ENCODE measurements at regions not wholly inside any gene's neighbourhood (a gene's known extent, or its start where the extent isn't known, plus 50 kb on each side); places are given as distances from the start of the nearest gene placed in this dataset.

DNA sequence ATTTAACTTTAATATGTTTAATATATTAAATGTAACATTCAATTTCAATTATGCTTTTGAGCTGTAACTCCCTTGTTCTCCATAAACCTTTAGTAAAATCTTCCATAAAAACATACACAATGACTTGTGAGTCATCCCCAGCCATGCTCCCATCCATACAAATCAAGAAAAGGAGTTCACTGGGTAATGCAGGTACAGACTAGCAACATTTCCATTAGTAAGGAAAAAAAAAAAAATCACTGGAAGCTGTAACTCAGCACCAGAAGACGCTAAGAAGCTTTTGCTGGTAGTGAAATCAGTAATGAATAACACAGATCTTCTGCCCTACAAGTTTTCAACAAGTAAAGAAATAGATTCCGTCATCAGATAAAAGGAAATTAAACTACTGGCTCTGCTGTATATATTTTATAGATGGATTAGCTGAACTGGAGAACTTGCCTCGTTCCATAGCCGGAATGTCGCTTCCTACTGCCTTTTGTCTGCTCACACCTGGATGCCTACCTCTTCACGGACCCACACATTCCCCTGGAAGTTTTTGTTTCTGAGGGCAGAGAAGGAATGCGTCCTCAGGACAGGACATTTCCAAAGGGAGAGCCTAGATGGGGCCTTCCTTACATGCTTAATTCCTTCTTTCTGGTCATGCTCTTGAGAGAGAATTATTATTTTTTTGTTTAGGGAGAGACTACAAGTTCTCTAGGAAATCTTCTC, 298.4 kb upstream of the ANKRD50 start:
- no peak for DNase-seq (ENCODE audit: extremely low read depth, insufficient read length)
- Histone ChIP-seq H3K27me3 (replicated peaks; ENCODE audit: control insufficient read depth, insufficient read depth, low read length) (no peaks in the 10 kb centered on the region), H3K36me3 (ENCODE audit: control insufficient read depth, insufficient read depth, low read length) (no peaks in the 10 kb centered on the region), H3K4me3 (replicated peaks; ENCODE audit: low read depth, low read length) (no peak overlapping the region)
- TF ChIP-seq, protein P1, sequence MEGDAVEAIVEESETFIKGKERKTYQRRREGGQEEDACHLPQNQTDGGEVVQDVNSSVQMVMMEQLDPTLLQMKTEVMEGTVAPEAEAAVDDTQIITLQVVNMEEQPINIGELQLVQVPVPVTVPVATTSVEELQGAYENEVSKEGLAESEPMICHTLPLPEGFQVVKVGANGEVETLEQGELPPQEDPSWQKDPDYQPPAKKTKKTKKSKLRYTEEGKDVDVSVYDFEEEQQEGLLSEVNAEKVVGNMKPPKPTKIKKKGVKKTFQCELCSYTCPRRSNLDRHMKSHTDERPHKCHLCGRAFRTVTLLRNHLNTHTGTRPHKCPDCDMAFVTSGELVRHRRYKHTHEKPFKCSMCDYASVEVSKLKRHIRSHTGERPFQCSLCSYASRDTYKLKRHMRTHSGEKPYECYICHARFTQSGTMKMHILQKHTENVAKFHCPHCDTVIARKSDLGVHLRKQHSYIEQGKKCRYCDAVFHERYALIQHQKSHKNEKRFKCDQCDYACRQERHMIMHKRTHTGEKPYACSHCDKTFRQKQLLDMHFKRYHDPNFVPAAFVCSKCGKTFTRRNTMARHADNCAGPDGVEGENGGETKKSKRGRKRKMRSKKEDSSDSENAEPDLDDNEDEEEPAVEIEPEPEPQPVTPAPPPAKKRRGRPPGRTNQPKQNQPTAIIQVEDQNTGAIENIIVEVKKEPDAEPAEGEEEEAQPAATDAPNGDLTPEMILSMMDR (IDR thresholded peaks at IDR 0.05; ENCODE audit: insufficient read depth, low read length, poor library complexity, severe bottlenecking): no peak

DNA sequence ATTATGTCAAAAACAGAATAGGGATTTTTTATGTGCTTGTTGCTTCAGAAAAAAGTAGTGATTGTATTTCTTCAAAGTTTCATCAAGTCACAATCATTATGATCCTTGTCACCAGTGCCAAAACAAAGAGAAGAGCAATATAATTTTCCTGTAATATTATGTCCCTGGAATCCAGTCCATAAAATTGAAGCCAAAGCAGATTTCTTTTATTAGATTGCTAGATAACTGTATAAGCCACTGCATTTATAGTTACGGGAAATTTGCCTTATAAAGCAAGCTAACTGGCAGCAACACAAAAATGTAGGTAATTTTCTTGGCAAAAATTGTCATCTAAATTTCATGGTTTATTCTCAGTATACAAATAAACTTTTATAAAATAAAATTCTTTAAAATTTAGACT, 296.1 kb upstream of the ANKRD50 start:
- no peaks in the 10 kb centered on the region for H3K27me3 ChIP-seq (replicated peaks; ENCODE audit: control insufficient read depth, insufficient read depth, low read length)
- DNase-seq (ENCODE audit: extremely low read depth, insufficient read length): no peak
- H3K36me3 ChIP-seq (ENCODE audit: control insufficient read depth, insufficient read depth, low read length): no peaks in the 10 kb centered on the region
- TF ChIP-seq, protein P1 (IDR thresholded peaks at IDR 0.05; ENCODE audit: insufficient read depth, low read length, poor library complexity, severe bottlenecking): no peak
- no peak overlapping the region for H3K4me3 ChIP-seq (replicated peaks; ENCODE audit: low read depth, low read length)

DNA sequence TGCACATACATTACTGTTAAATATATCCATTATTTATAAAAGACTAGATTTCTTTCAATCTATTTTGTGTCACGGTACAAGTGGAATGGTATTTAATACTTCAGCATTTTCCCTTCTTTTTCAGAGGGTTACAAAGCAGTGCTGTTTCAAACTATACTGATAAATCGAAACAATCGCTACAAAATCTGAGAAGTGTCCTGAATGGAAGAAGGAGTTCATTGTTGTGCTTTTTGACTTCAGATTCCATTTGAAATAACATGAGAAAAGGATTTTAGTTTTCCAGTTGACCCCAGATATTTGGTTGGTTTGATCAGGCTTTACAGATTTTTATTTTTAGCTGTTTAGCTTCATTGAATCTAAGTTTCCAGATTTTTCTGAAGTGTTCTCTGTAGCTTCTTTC, 292.1 kb upstream of the ANKRD50 start:
- H3K4me3 ChIP-seq (replicated peaks; ENCODE audit: low read depth, low read length): no peak overlapping the region
- DNase-seq (ENCODE audit: extremely low read depth, insufficient read length): no peak
- H3K27me3 ChIP-seq (replicated peaks; ENCODE audit: control insufficient read depth, insufficient read depth, low read length): no peaks in the 10 kb centered on the region
- TF ChIP-seq, protein P1 (IDR thresholded peaks at IDR 0.05; ENCODE audit: insufficient read depth, low read length, poor library complexity, severe bottlenecking): no peak
- H3K36me3 ChIP-seq (ENCODE audit: control insufficient read depth, insufficient read depth, low read length): no peaks in the 10 kb centered on the region

DNA sequence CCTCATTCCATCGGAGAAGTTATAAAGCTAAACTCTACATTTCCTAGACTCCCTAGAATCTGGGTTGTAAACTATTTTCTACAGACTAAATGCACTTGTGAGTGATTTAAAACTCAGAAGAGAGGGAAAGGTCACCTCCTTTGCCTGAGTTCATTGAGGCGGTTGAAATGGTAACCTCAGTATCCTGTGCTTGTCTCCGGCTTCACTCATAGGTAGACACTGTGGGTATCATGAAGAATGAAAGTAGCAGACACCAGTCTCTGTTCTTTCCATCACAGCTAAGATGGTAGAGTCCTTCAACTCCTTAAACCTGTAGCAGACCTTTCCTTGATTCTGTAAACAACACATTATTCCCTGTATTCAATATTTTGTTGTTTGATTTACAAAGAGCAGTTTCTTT, 291.3 kb upstream of the ANKRD50 start:
- H3K27me3 ChIP-seq (replicated peaks; ENCODE audit: control insufficient read depth, insufficient read depth, low read length): no peaks in the 10 kb centered on the region
- TF ChIP-seq, protein P1 (IDR thresholded peaks at IDR 0.05; ENCODE audit: insufficient read depth, low read length, poor library complexity, severe bottlenecking): no peak
- H3K4me3 ChIP-seq (replicated peaks; ENCODE audit: low read depth, low read length): no peak overlapping the region
- H3K36me3 ChIP-seq (ENCODE audit: control insufficient read depth, insufficient read depth, low read length): no peaks in the 10 kb centered on the region
- DNase-seq (ENCODE audit: extremely low read depth, insufficient read length): no peak

DNA sequence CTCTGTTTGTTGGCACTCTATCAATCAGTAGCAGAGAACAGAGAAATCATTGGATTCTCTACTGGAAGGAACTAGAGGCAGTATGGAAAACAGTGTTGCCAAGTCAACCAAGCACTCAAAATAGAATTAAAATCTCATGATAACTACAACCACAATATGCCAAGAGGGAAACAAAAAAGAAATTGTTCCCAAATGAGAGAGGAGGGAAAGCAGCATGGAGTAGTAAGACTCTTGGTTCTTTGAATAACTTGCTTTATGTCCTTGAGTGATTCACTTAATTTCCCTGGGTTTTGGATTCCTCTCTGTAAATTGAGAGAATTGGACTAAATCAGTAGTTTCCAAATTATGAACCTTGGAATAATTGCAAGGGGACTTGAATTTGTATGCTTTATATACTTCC, 285.5 kb upstream of the ANKRD50 start:
- no peak for DNase-seq (ENCODE audit: extremely low read depth, insufficient read length)
- Histone ChIP-seq H3K36me3 (ENCODE audit: control insufficient read depth, insufficient read depth, low read length) (no peaks in the 10 kb centered on the region), H3K4me3 (replicated peaks; ENCODE audit: low read depth, low read length) (no peak overlapping the region), H3K27me3 (replicated peaks; ENCODE audit: control insufficient read depth, insufficient read depth, low read length) (no peaks in the 10 kb centered on the region)
- TF ChIP-seq, protein P1 (IDR thresholded peaks at IDR 0.05; ENCODE audit: insufficient read depth, low read length, poor library complexity, severe bottlenecking): no peak

DNA sequence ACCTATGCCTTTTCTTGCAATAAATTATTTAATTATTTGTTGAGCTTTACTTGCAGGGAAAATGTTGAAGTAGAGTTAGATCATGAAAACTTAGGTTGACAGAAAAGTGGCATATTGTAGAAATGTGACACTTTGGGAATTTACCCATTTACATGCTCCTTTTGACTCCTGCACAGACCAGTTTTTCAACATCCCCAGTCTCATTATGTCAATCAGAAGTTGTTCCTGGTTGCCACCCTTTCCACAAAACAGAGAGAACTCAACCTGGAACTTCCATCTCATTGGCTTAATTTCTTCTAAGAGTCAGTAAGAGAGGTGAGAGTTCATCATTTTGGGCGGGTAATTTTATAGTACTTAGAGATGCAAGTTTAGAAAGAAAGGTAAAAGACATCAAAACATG, 284.6 kb upstream of the ANKRD50 start:
- TF ChIP-seq, protein P1 (IDR thresholded peaks at IDR 0.05; ENCODE audit: insufficient read depth, low read length, poor library complexity, severe bottlenecking): no peak
- H3K36me3 ChIP-seq (ENCODE audit: control insufficient read depth, insufficient read depth, low read length): no peaks in the 10 kb centered on the region
- DNase-seq (ENCODE audit: extremely low read depth, insufficient read length): no peak
- H3K27me3 ChIP-seq (replicated peaks; ENCODE audit: control insufficient read depth, insufficient read depth, low read length): no peaks in the 10 kb centered on the region
- no peak overlapping the region for H3K4me3 ChIP-seq (replicated peaks; ENCODE audit: low read depth, low read length)
